ENCODE measurements at regions not wholly inside any gene's neighbourhood (a gene's known extent, or its start where the extent isn't known, plus 50 kb on each side); places are given as distances from the start of the nearest gene placed in this dataset.
A peak's percentile ranks its signal among the peaks of the same experiment; 100 is the strongest.

DNA sequence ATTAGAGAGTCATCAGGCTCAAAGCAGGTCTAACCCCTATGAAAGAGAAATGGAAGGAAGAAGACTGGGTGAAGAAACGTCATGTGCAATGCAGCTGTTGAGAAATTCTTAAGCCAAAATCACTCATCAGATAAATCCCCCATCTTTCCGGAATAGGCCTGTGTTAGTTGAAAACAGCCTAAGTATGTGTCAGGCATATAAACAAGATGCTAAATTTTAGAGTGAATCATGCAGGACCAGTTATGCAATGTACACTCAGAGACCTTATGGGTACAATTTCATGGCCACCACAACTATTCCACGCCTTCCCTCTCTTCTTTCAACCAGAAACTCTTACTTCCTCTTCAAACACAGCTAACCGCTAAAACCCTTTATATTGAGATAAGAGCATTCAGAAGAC is 717.7 kb upstream of the ATXN8OS start (continued):
- TF ChIP-seq, protein P1, sequence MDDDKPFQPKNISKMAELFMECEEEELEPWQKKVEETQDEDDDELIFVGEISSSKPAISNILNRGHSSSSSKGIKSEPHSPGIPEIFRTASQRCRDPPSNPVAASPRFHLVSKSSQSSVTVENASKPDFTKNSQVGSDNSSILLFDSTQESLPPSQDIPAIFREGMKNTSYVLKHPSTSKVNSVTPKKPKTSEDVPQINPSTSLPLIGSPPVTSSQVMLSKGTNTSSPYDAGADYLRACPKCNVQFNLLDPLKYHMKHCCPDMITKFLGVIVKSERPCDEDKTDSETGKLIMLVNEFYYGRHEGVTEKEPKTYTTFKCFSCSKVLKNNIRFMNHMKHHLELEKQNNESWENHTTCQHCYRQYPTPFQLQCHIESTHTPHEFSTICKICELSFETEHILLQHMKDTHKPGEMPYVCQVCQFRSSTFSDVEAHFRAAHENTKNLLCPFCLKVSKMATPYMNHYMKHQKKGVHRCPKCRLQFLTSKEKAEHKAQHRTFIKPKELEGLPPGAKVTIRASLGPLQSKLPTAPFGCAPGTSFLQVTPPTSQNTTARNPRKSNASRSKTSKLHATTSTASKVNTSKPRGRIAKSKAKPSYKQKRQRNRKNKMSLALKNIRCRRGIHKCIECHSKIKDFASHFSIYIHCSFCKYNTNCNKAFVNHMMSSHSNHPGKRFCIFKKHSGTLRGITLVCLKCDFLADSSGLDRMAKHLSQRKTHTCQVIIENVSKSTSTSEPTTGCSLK (tag by site-specific recombination; IDR thresholded peaks at IDR 0.05), result no peak

DNA sequence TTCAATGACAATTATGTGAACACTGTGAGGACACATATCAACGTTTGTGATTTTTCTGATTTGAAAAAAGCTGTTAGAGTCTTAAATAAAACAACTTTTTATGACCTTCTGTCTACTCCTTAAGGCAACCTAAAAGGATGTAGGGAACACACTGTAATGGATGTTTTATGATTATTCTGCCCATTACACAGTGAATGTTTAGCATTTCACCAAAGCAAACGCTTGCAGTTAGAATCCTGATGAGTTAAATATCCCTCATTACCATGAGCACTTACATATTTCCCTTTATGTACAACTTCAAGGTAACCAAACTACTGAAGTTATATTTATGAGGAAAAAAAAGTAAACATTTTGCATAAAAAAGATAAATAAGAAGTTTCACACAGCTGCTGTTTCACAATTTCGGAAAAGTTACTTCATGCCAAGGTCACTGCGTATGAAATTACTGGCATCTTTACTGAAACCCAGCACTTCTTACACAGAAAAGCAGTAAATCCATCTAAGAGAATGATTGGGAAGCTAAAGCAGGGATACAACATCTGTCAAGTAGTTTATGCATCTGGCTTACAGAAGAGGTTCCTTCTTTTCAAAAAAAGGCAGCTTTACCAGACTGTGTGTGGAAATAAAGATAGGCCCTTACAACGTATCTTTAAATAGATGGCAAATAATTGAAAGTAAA is 733.7 kb upstream of the ATXN8OS start:
- H3K4me3 ChIP-seq (ENCODE audit: low read depth, low read length), result no peak overlapping the region
- POLR2A ChIA-PET, result no interaction called here
- TF ChIP-seq ZNF596 (tag by site-specific recombination; IDR thresholded peaks at IDR 0.05), result no peak
- TF ChIP-seq YY2 (tag by site-specific recombination; IDR thresholded peaks at IDR 0.05), result no peak
- no peak for TF ChIP-seq ZBTB20 (tag by site-specific recombination; IDR thresholded peaks at IDR 0.05)
- no peak for TF ChIP-seq ZBTB48 (tag by site-specific recombination; IDR thresholded peaks at IDR 0.05)
- H3K4me1 ChIP-seq (ENCODE audit: control insufficient read depth, insufficient read depth, low read length), result no peaks in the 10 kb centered on the region
- no peak overlapping the region for H3K27ac ChIP-seq (ENCODE audit: extremely low read depth, low read depth, low read length)
- CTCF ChIA-PET, result no interaction called here
- H3K9me3 ChIP-seq (ENCODE audit: control insufficient read depth, insufficient read depth, low read depth, low read length), result no peaks in the 10 kb centered on the region
- H3K36me3 ChIP-seq (ENCODE audit: control insufficient read depth in 2 of 2, insufficient read depth in 1 of 2, low read length in 2 of 2), result no peaks in the 10 kb centered on the region

DNA sequence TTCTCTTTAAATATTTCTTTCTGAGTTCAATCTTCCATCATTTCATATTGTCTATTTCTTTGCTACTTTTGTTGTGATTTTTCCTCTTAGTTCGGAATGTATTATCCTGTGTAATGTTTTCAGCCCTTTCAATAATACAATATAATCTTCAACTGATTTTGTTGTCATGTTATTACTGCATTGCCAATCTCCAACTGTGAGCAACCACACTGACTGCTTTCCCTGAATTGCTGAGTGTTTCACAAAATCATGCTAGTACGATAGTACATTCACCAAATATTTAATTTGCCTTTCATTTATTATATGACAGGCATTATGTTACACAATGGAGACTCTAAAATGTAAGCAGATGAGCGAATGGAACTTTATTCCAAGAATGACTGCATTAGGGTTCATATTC is 744.3 kb upstream of the ATXN8OS start:
- no peak overlapping the region for H3K27ac ChIP-seq (ENCODE audit: extremely low read depth, low read depth, low read length)
- no peaks in the 10 kb centered on the region for H3K9me3 ChIP-seq (ENCODE audit: control insufficient read depth, insufficient read depth, low read depth, low read length)
- no peaks in the 10 kb centered on the region for H3K4me1 ChIP-seq (ENCODE audit: control insufficient read depth, insufficient read depth, low read length)
- ChIA-PET CTCF (no interaction called here), POLR2A (no interaction called here)
- H3K4me3 ChIP-seq (ENCODE audit: low read depth, low read length), result no peak overlapping the region
- no peaks in the 10 kb centered on the region for H3K36me3 ChIP-seq (ENCODE audit: control insufficient read depth in 2 of 2, insufficient read depth in 1 of 2, low read length in 2 of 2)
- no peak for TF ChIP-seq KLF7 (tag by site-specific recombination; IDR thresholded peaks at IDR 0.05; ENCODE audit: borderline replicate concordance)

DNA sequence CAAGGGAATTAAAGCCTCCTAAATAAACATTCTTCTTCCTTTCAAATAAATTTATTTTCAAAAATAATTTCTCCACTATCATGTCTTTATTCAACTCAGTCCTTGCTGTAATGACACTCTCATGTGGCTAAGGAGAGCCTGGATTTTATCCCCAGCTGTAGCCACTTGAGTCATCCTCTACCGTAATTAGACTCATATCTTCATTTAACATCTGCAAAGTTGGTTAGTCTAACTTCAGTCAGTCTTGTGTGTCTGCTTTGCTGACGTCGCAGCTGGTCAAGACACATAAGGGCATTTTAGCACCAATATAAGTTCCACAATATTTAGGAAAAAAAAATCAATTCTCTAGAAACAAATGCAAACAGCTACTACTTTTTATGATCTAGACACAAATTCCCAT is 776.4 kb upstream of the ATXN8OS start:
- Histone ChIP-seq H3K27ac (ENCODE audit: extremely low read depth, low read depth, low read length) (no peak overlapping the region), H3K4me1 (ENCODE audit: control insufficient read depth, insufficient read depth, low read length) (no peaks in the 10 kb centered on the region), H3K36me3 (ENCODE audit: control insufficient read depth in 2 of 2, insufficient read depth in 1 of 2, low read length in 2 of 2) (no peaks in the 10 kb centered on the region), H3K4me3 (ENCODE audit: low read depth, low read length) (no peak overlapping the region), H3K9me3 (ENCODE audit: control insufficient read depth, insufficient read depth, low read depth, low read length) (no peaks in the 10 kb centered on the region)
- ChIA-PET POLR2A (no interaction called here), CTCF (no interaction called here)
- no peak for TF ChIP-seq MYNN (tag by site-specific recombination; IDR thresholded peaks at IDR 0.05; ENCODE audit: borderline replicate concordance)
- TF ChIP-seq TRIM28 (IDR thresholded peaks at IDR 0.05; ENCODE audit: borderline replicate concordance, low read length), result peak; percentile 79; the same call in 1 of the 2 replicates

DNA sequence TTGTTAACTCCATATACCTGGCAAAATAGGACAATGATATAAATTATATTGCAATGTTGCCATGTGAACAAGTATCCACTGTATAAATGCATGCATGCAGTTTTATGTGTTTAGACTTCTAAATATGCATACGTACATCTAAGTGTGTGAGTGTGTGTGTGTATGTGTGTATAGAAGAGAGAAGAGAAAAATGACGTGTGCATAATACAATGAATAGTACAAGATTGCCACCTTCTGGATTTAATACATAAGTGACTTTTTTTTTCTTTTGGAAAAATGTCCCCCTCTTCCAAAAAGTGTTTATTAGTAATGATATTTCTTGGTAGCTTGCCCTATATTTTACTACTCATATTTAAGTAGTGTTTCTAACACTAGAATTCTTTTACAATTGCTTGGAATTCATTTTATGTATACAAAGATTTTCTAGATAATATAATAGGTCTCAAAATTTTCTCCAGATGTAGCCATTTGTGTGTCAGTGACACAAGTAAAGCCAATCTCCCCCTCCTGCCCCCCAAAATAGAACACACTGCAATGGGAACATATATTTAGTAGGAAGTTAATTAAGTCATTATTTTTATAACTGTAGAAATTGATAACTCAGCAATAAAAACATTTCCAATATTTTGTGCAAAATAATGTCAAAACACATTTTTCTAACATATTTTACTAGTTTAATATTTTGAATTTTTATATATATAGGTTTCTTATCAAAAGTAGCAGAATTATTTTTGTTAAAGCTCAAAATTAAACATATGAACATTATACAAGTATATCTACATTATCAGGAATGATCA is 783.3 kb upstream of the ATXN8OS start:
- CTCF ChIA-PET, result interaction anchor here (0.5 to 1.2 kb wide), 7 partner anchors 17 to 959 kb away, joined by 3 to 6 read pairs (median 4); no protein-coding TSS in a partner anchor
- no peak overlapping the region for H3K4me3 ChIP-seq (ENCODE audit: low read depth, low read length)
- H3K36me3 ChIP-seq (ENCODE audit: control insufficient read depth in 2 of 2, insufficient read depth in 1 of 2, low read length in 2 of 2), result no peaks in the 10 kb centered on the region
- TF ChIP-seq, protein P2, sequence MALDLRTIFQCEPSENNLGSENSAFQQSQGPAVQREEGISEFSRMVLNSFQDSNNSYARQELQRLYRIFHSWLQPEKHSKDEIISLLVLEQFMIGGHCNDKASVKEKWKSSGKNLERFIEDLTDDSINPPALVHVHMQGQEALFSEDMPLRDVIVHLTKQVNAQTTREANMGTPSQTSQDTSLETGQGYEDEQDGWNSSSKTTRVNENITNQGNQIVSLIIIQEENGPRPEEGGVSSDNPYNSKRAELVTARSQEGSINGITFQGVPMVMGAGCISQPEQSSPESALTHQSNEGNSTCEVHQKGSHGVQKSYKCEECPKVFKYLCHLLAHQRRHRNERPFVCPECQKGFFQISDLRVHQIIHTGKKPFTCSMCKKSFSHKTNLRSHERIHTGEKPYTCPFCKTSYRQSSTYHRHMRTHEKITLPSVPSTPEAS (tag by site-specific recombination; IDR thresholded peaks at IDR 0.05), result peak; percentile 31; the same call in 1 of the 2 replicates
- TF ChIP-seq ZBTB1 (tag by site-specific recombination; IDR thresholded peaks at IDR 0.05), result no peak
- TF ChIP-seq GLI4 (tag by site-specific recombination; IDR thresholded peaks at IDR 0.05), result no peak
- TF ChIP-seq ZNF654 (tag by site-specific recombination; IDR thresholded peaks at IDR 0.05; ENCODE audit: low read depth), result peak; percentile 79
- TF ChIP-seq ZNF48 (tag by site-specific recombination; IDR thresholded peaks at IDR 0.05), result no peak
- TF ChIP-seq ZNF10 (tag by site-specific recombination; IDR thresholded peaks at IDR 0.05), result no peak
- POLR2A ChIA-PET, result no interaction called here
- H3K9me3 ChIP-seq (ENCODE audit: control insufficient read depth, insufficient read depth, low read depth, low read length), result no peaks in the 10 kb centered on the region
- H3K27ac ChIP-seq (ENCODE audit: extremely low read depth, low read depth, low read length), result no peak overlapping the region
- no peaks in the 10 kb centered on the region for H3K4me1 ChIP-seq (ENCODE audit: control insufficient read depth, insufficient read depth, low read length)
